Gastrocnemius medialis (tissue), 4 donors: ENCODE measurements at regions not wholly inside any gene's neighbourhood (a gene's known extent, or its start where the extent isn't known, plus 50 kb on each side); places are given as distances from the start of the nearest gene placed in this dataset.

Experiments
- POLR2A ChIP-seq, 2 donors: fragments of 450-650 bp; IDR thresholded peaks; one replicate each; pipeline ENCODE4 v1.6.1; 2017; ENCODE audit warnings: antibody characterized with exemption in 2 of 2, mild to moderate bottlenecking in 2 of 2, moderate library complexity in 2 of 2
- TF ChIP-seq, protein P1 (sequence below), 5 experiments: fragments of 450-650 bp in 3 of 5; fragments of 200-600 bp in 2 of 5; sonication (generic) in 2 of 5; IDR thresholded peaks in 4 of 5; conservative IDR thresholded peaks in 1 of 5; 1 replicate in 4 of 5; 2 replicates in 1 of 5; pipeline ENCODE4 v1.5.1; 2016 to 2019; ENCODE audit warnings: antibody characterized with exemption in 5 of 5, mild to moderate bottlenecking in 3 of 5, moderate library complexity in 3 of 5

DNA sequence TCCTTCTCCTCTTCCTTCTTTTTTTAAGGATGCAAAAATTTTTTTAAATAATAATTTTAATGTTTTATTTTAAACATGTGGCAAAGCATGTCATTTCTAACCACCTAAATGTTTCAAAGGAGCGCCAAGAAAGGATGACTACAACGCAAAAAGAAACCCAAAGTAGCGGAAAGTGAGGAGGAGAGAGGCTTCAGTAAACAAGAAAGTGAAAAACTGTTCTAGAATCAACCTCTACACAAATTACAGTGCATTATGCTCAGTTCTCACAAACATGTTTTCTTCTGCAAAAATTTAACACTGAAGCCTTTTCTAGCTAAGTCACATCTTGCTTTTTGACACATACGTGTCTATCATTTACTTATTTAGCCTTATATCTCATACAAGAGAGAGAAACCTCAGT lies 948.6 kb downstream of the GATA3 start:
- TF ChIP-seq, protein P1, sequence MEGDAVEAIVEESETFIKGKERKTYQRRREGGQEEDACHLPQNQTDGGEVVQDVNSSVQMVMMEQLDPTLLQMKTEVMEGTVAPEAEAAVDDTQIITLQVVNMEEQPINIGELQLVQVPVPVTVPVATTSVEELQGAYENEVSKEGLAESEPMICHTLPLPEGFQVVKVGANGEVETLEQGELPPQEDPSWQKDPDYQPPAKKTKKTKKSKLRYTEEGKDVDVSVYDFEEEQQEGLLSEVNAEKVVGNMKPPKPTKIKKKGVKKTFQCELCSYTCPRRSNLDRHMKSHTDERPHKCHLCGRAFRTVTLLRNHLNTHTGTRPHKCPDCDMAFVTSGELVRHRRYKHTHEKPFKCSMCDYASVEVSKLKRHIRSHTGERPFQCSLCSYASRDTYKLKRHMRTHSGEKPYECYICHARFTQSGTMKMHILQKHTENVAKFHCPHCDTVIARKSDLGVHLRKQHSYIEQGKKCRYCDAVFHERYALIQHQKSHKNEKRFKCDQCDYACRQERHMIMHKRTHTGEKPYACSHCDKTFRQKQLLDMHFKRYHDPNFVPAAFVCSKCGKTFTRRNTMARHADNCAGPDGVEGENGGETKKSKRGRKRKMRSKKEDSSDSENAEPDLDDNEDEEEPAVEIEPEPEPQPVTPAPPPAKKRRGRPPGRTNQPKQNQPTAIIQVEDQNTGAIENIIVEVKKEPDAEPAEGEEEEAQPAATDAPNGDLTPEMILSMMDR (IDR thresholded peaks at IDR 0.05 in 4 of 5, conservative IDR thresholded peaks at IDR 0.05 in 1 of 5), result no peak
- no peak for TF ChIP-seq POLR2A (IDR thresholded peaks at IDR 0.05)
